MCF 10A (cell line): ENCODE measurements at regions not wholly inside any gene's neighbourhood (a gene's known extent, or its start where the extent isn't known, plus 50 kb on each side); places are given as distances from the start of the nearest gene placed in this dataset.

Source experiments
- BruUV-seq: library from RNA; stranded (reverse); fragments of 400-500 nt; replicated peaks from 2 replicates; lab custom pipeline; 2021; lab: Mats Ljungman, UMichigan
- CTCF ChIA-PET: fragments of 300-600 bp; sonication (Branson Sonifier 250); formaldehyde crosslinking; extraction: SDS; loops from one replicate; lab custom pipeline; 2021; ENCODE audit warnings: antibody characterized with exemption, inconsistent platforms; lab: Yijun Ruan, JAX
- POLR2A ChIA-PET: fragments of 300-600, 350-650 bp; sonication (Branson Sonifier 250); formaldehyde crosslinking; extraction: SDS; loops from one replicate; lab custom pipeline; 2020; ENCODE audit warnings: antibody characterized with exemption, inconsistent platforms; lab: Yijun Ruan, JAX
- DNase-seq: peaks from one replicate; pipeline ENCODE4 v3.0.0-alpha.2; 2018; ENCODE audit not compliant: unreplicated experiment
- H3K27ac Mint-ChIP-seq: one replicate; pipeline ENCODE4 v1.8.0; 2022; ENCODE audit warnings: mild to moderate bottlenecking, low read depth, mixed read lengths; ENCODE audit not compliant: unreplicated experiment
- H3K27me3 Mint-ChIP-seq: one replicate; pipeline ENCODE4 v1.8.0; 2022; ENCODE audit warnings: mixed read lengths; ENCODE audit not compliant: insufficient read depth, unreplicated experiment
- H3K36me3 Mint-ChIP-seq: one replicate; pipeline ENCODE4 v1.8.0; 2022; ENCODE audit warnings: mild to moderate bottlenecking, moderate library complexity, mixed read lengths; ENCODE audit not compliant: insufficient read depth, unreplicated experiment
- H3K4me1 Mint-ChIP-seq: one replicate; pipeline ENCODE4 v1.8.0; 2022; ENCODE audit warnings: mixed read lengths; ENCODE audit not compliant: insufficient read depth, unreplicated experiment
- H3K4me3 Mint-ChIP-seq: one replicate; pipeline ENCODE4 v1.8.0; 2022; ENCODE audit warnings: mild to moderate bottlenecking, moderate library complexity, mixed read lengths; ENCODE audit not compliant: unreplicated experiment
- H3K9me3 Mint-ChIP-seq: one replicate; pipeline ENCODE4 v1.8.0; 2022; ENCODE audit warnings: mixed read lengths; ENCODE audit not compliant: unreplicated experiment
- intact Hi-C: fragments of 100-400 bp; cut with micrococcal nuclease; formaldehyde crosslinking; loops from 2 replicates; pipeline ENCODE4 v1.14.1; 2022
- TF ChIP-seq, protein P1 (sequence below): fragments of 200-600 bp; IDR thresholded peaks from one replicate; pipeline ENCODE4 v1.8.0; 2022; ENCODE audit warnings: antibody characterized with exemption, mild to moderate bottlenecking; ENCODE audit not compliant: unreplicated experiment

- intact Hi-C loops, result no loop called here
- no TSS peak for BruUV-seq
- Mint-ChIP-seq H3K27me3 (peaks cover 2% of the 10 kb centered on the region), H3K27ac (no peak overlapping the region), H3K36me3 (no peaks in the 10 kb centered on the region), H3K4me1 (no peaks in the 10 kb centered on the region), H3K9me3 (no peaks in the 10 kb centered on the region), H3K4me3 (no peak overlapping the region)
- ChIA-PET CTCF (interaction anchor here (0.6 to 0.9 kb wide), 2 partner anchors 40 to 200 kb away, joined by 3 read pairs; no protein-coding TSS in a partner anchor), POLR2A (no interaction called here)
- TF ChIP-seq, protein P1, sequence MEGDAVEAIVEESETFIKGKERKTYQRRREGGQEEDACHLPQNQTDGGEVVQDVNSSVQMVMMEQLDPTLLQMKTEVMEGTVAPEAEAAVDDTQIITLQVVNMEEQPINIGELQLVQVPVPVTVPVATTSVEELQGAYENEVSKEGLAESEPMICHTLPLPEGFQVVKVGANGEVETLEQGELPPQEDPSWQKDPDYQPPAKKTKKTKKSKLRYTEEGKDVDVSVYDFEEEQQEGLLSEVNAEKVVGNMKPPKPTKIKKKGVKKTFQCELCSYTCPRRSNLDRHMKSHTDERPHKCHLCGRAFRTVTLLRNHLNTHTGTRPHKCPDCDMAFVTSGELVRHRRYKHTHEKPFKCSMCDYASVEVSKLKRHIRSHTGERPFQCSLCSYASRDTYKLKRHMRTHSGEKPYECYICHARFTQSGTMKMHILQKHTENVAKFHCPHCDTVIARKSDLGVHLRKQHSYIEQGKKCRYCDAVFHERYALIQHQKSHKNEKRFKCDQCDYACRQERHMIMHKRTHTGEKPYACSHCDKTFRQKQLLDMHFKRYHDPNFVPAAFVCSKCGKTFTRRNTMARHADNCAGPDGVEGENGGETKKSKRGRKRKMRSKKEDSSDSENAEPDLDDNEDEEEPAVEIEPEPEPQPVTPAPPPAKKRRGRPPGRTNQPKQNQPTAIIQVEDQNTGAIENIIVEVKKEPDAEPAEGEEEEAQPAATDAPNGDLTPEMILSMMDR, result no peak
- no peak for DNase-seq
These were observed 540.0 kb downstream of the OMA1 start for GRCh38 chr1:58006421-58007046.

DNA sequence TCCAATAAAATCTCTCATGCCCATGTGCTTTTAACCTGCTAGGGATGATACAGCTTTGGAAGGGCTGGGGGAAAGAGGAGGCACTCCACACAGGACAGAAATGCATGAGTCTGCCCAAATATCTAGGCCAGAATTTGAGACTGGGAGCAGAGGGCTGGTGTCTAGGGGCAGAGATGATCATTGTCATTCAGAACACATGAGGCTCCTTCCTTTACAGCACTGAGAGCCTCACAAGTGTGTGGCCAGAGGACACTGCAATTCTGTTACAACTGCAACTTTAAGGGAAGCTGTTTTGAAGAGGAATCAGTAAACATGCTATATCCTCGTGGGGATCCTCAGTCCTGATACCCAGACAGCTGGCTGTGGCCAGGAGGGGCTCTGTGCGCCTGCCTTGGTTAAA is 541.3 kb downstream of the OMA1 start:
- Mint-ChIP-seq H3K4me1 (no peaks in the 10 kb centered on the region), H3K36me3 (no peaks in the 10 kb centered on the region), H3K9me3 (no peaks in the 10 kb centered on the region), H3K27me3 (peaks cover 15% of the 10 kb centered on the region), H3K4me3 (no peak overlapping the region), H3K27ac (no peak overlapping the region)
- TF ChIP-seq, protein P1, result no peak
- BruUV-seq, result no TSS peak
- intact Hi-C loops, result no loop called here
- ChIA-PET CTCF (interaction anchor here (0.6 to 0.7 kb wide), 2 partner anchors 59 to 1758 kb away, joined by 3 read pairs; no protein-coding TSS in a partner anchor), POLR2A (no interaction called here)
- DNase-seq, result no peak

DNA sequence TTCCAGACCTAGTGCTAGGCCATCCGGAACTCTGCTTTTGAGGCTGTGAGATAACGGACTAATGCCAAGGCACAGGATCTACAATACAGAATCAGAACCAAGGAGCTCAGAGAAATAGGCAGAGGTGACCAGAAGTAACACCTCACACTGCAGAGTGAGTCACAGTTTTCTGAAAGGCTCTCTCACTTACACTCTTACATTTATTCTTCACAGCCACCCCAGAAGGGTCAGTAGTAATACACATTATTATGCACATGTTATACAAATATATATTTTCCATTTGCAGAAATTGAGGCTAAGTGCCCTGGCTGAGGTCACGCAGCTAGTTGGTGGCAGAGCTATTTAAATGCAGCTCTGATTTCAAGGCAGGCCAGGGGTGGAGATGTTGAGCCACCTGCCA is 542.5 kb downstream of the OMA1 start:
- ChIA-PET POLR2A (no interaction called here), CTCF (interaction anchor here (0.5 kb wide), 1 partner anchor 41 kb away, joined by 4 read pairs; no protein-coding TSS in a partner anchor)
- Mint-ChIP-seq H3K9me3 (no peaks in the 10 kb centered on the region), H3K36me3 (no peaks in the 10 kb centered on the region), H3K27ac (no peak overlapping the region), H3K27me3 (peaks cover 27% of the 10 kb centered on the region), H3K4me3 (no peak overlapping the region), H3K4me1 (no peaks in the 10 kb centered on the region)
- TF ChIP-seq, protein P1, result no peak
- no peak for DNase-seq
- intact Hi-C loops, result no loop called here
- BruUV-seq, result no TSS peak

- CTCF ChIA-PET, result interaction anchor here (0.6 kb wide), 1 partner anchor 36 kb away, joined by 3 read pairs; no protein-coding TSS in a partner anchor
- no peak for DNase-seq
- TF ChIP-seq, protein P1, result no peak
- Mint-ChIP-seq H3K27ac (no peak overlapping the region), H3K36me3 (no peaks in the 10 kb centered on the region), H3K4me1 (no peaks in the 10 kb centered on the region), H3K27me3 (peaks cover 27% of the 10 kb centered on the region), H3K9me3 (no peaks in the 10 kb centered on the region), H3K4me3 (no peak overlapping the region)
- intact Hi-C loops, result no loop called here
- POLR2A ChIA-PET, result no interaction called here
- no TSS peak for BruUV-seq
These were observed 543.5 kb downstream of the OMA1 start for GRCh38 chr1:58003059-58003458.
